Activated CD8-positive, alpha-beta memory T cell treated with anti-CD3 and anti-CD28 coated beads, Interleukin-2, amount 10 ng/mL, durations not matched to agents 7 days and 5 days (primary cell): ENCODE measurements at regions not wholly inside any gene's neighbourhood (a gene's known extent, or its start where the extent isn't known, plus 50 kb on each side); places are given as distances from the start of the nearest gene placed in this dataset.
"Not testable (repeated sequence)": the region's sequence is repeated elsewhere in the genome, so short reads cannot be mapped to it uniquely, and the experiment has no call there.

ENCODE experiments used
- ATAC-seq: fragments of 150-1000 bp; cut with Tn5 transposase; one replicate; pipeline ENCODE4 v1.10.0; 2021; ENCODE audit warnings: moderate library complexity
- CTCF ChIA-PET: fragments of 350-600 bp; sonication (Branson Sonifier 250); formaldehyde crosslinking; loops from one replicate; lab custom pipeline; 2021; ENCODE audit warnings: antibody characterized with exemption; lab: Charles Lee
- DNase-seq: peaks from one replicate; pipeline ENCODE4 v3.0.0-alpha.2; 2020
- H3K27ac Mint-ChIP-seq: one replicate; pipeline ENCODE4 v1.8.0; 2021; ENCODE audit warnings: mild to moderate bottlenecking, mixed read lengths
- H3K27me3 Mint-ChIP-seq: one replicate; pipeline ENCODE4 v1.8.0; 2021; ENCODE audit warnings: mixed read lengths
- H3K36me3 Mint-ChIP-seq: one replicate; pipeline ENCODE4 v1.8.0; 2021; ENCODE audit warnings: mild to moderate bottlenecking, mixed read lengths
- H3K4me1 Mint-ChIP-seq: one replicate; pipeline ENCODE4 v1.8.0; 2021; ENCODE audit warnings: mixed read lengths
- H3K4me3 Mint-ChIP-seq: one replicate; pipeline ENCODE4 v1.8.0; 2021; ENCODE audit warnings: mild to moderate bottlenecking, moderate library complexity, mixed read lengths
- H3K9me3 Mint-ChIP-seq: one replicate; pipeline ENCODE4 v1.8.0; 2022; ENCODE audit warnings: low read depth, mixed read lengths

DNA sequence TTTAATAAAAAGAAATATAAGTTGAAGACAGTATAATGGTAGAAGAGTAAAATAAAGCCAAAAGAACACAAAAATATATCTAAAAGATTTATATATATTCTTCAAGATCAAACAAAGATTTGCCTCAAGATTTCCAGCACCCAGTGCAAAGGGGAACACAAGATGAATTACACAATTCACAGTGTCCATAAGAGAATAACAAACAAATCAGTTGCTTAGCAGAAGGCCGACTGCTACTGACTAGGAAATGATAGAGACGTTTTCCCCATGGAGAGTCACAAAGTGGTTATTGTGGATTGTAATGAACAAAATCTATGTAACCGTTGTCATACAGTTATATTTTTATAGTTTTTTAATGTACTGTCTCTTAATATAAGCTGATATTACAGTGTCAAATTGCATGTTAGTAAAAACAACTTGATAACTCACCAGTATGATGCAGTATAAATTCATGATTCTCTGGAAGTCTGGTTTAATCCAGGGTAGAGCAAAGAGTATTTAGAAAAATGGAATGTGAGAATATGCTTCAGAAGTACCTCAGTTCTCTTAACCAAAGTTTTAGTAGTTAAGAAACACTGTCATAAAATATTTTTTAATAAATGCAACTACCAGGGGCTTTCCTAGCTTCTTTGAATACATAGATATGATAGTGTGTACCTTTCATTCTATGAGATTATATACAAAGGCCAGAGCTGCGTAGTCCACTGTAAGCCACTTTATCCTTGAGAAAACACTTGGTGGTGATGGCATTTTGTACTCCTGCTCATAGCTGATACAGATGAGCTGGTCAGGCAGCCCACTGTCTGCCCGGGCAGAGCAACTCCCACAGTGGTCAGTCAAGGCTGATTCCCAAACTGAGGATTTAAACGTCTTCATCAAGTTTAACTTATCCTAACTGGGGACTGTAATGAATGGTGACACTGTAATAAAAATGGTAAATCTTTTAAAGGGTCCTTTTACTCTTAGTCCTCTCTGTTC, 180.5 kb upstream of the DTNA start:
- Mint-ChIP-seq H3K4me3 (no peak overlapping the region), H3K36me3 (no peaks in the 10 kb centered on the region), H3K9me3 (peaks cover 3% of the 10 kb centered on the region), H3K4me1 (no peaks in the 10 kb centered on the region), H3K27me3 (no peaks in the 10 kb centered on the region), H3K27ac (no peak overlapping the region)
- CTCF ChIA-PET = no interaction called here
- ATAC-seq (no peak), DNase-seq (no peak)

- Mint-ChIP-seq H3K27me3 (no peaks in the 10 kb centered on the region), H3K4me1 (no peaks in the 10 kb centered on the region), H3K4me3 (no peak overlapping the region), H3K36me3 (no peaks in the 10 kb centered on the region), H3K9me3 (peaks cover 3% of the 10 kb centered on the region), H3K27ac (no peak overlapping the region)
- DNase-seq = no peak
- ATAC-seq = no peak
- CTCF ChIA-PET = interaction anchor here (0.8 kb wide), 1 partner anchor 16 kb away, joined by 3 read pairs; no protein-coding TSS in a partner anchor
Observed at GRCh38 chr18:34531110-34531509, 179.0 kb upstream of the DTNA start.

GRCh38 chr18:34534642-34535041, 175.5 kb upstream of the DTNA start:
- H3K9me3 Mint-ChIP-seq, H3K36me3 Mint-ChIP-seq, DNase-seq, H3K4me3 Mint-ChIP-seq, ATAC-seq, H3K27me3 Mint-ChIP-seq, H3K27ac Mint-ChIP-seq, H3K4me1 Mint-ChIP-seq, CTCF ChIA-PET: not testable (repeated sequence)

DNA sequence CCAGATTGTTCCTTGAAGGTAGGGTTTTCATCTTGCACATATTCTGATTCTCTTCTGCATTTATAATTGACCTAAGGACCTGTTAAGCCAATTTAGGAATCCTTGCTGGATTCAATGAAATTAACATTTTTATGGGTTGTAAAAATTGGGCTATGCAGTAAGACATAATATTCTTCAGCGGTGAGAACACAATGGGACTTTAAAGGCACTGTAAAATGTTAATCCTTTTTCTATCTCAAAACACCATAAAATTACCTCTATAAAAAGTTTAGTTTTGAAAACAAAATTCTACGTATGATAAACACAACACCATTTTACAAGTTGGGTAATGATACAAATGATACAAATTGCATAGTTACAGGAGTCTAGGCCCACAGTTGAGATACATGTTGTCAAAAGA, 169.2 kb upstream of the DTNA start:
- Mint-ChIP-seq H3K4me3 (no peak overlapping the region), H3K27me3 (no peaks in the 10 kb centered on the region), H3K27ac (no peak overlapping the region), H3K4me1 (no peaks in the 10 kb centered on the region), H3K36me3 (no peaks in the 10 kb centered on the region), H3K9me3 (peaks cover 2% of the 10 kb centered on the region)
- DNase-seq = no peak
- ATAC-seq = no peak
- CTCF ChIA-PET = no interaction called here

DNA sequence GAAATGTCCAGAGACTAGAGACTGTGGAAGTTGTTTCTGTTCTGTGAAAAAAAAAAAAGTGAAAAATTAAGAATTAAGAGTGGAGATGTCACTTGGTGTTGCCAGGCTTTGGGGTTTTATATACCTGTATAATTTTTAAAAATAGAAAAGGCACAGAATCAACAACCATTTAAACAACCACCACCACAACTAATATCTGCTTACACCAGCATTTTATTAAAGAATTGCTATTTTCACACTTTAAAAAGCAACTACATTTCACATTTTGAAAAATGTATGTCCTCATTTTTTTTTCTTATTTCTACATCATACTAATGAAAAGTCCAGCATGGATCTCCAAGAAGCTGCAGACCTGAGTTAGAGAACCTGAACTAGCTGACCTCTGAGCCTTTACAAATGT, 167.5 kb upstream of the DTNA start:
- no peak for DNase-seq
- Mint-ChIP-seq H3K4me3 (no peak overlapping the region), H3K27me3 (no peaks in the 10 kb centered on the region), H3K9me3 (peaks cover under 1% of the 10 kb centered on the region), H3K36me3 (no peaks in the 10 kb centered on the region), H3K27ac (no peak overlapping the region), H3K4me1 (no peaks in the 10 kb centered on the region)
- CTCF ChIA-PET = no interaction called here
- no peak for ATAC-seq

GRCh38 chr18:34543356-34543755, 166.7 kb upstream of the DTNA start:
- H3K27ac Mint-ChIP-seq = no peak overlapping the region
- ATAC-seq (no peak), DNase-seq (no peak)
- no peaks in the 10 kb centered on the region for H3K36me3 Mint-ChIP-seq
- no peaks in the 10 kb centered on the region for H3K4me1 Mint-ChIP-seq
- no peak overlapping the region for H3K4me3 Mint-ChIP-seq
- CTCF ChIA-PET = no interaction called here
- H3K9me3 Mint-ChIP-seq = no peaks in the 10 kb centered on the region
- no peaks in the 10 kb centered on the region for H3K27me3 Mint-ChIP-seq

DNA sequence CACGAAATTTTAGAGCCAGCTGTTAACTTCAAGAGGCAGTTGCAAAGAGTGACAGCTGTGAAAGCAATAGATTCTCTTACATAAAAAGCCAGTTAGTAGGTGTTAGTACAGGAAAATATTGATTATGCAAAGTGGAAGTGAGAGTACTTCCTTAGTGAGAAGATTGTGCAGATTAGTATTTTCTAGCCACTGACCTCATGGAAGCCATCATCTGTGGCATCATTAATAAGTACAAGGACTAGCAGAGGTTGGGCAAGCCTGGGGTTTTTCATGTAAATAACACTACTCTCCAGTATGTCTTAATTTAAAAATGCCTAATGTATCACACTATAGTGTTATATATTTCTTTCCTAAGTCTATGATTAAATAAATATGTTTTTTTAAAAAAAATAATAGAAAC, 166.2 kb upstream of the DTNA start:
- CTCF ChIA-PET = no interaction called here
- Mint-ChIP-seq H3K4me1 (no peaks in the 10 kb centered on the region), H3K4me3 (no peak overlapping the region), H3K9me3 (no peaks in the 10 kb centered on the region), H3K27me3 (no peaks in the 10 kb centered on the region), H3K36me3 (no peaks in the 10 kb centered on the region), H3K27ac (no peak overlapping the region)
- DNase-seq (no peak), ATAC-seq (no peak)

DNA sequence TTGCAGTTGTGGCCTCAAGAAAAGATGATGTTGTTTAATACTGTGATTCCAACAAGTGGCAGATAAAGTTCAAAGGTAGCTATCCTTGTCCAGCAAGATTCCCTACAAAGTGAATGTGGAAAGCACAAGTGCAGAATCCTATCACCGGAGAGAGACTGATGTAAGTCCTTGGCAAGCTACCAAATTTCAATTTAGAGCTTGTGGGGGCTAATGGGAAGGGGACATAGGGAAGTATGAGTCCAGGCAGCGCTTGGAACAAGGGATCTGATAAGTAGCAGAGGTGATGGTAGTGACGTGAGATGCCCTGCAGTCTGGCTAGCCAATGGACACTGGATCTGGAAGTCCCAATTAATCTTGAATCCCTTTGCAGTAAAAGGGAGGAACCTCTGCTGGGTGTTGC, 165.2 kb upstream of the DTNA start:
- H3K27ac Mint-ChIP-seq = no peak overlapping the region
- no peaks in the 10 kb centered on the region for H3K9me3 Mint-ChIP-seq

GRCh38 chr18:34548120-34548972, 161.8 kb upstream of the DTNA start:
- no peak overlapping the region for H3K4me3 Mint-ChIP-seq

More for the DNA sequence above, 165.2 kb upstream of the DTNA start:
- no peak for DNase-seq
- Mint-ChIP-seq H3K4me3 (no peak overlapping the region), H3K36me3 (no peaks in the 10 kb centered on the region), H3K27me3 (no peaks in the 10 kb centered on the region), H3K4me1 (no peaks in the 10 kb centered on the region)
- CTCF ChIA-PET = no interaction called here
- ATAC-seq = no peak

GRCh38 chr18:34548973-34549294, 161.2 kb upstream of the DTNA start:
- Mint-ChIP-seq H3K4me3 (no peak overlapping the region), H3K36me3 (no peaks in the 10 kb centered on the region), H3K4me1 (no peaks in the 10 kb centered on the region), H3K27ac (no peak overlapping the region), H3K9me3 (no peaks in the 10 kb centered on the region), H3K27me3 (no peaks in the 10 kb centered on the region)
- no peak for ATAC-seq
- no peak for DNase-seq
- CTCF ChIA-PET = no interaction called here

More at GRCh38 chr18:34548120-34548972, 161.8 kb upstream of the DTNA start:
- CTCF ChIA-PET = no interaction called here
- DNase-seq (no peak), ATAC-seq (no peak)
- Mint-ChIP-seq H3K27ac (no peak overlapping the region), H3K4me1 (no peaks in the 10 kb centered on the region), H3K9me3 (no peaks in the 10 kb centered on the region), H3K27me3 (no peaks in the 10 kb centered on the region), H3K36me3 (no peaks in the 10 kb centered on the region)

GRCh38 chr18:34549367-34549766, 160.7 kb upstream of the DTNA start:
- H3K4me3 Mint-ChIP-seq = no peak overlapping the region
- no peak overlapping the region for H3K27ac Mint-ChIP-seq
- H3K4me1 Mint-ChIP-seq = no peaks in the 10 kb centered on the region
- CTCF ChIA-PET = no interaction called here
- no peaks in the 10 kb centered on the region for H3K27me3 Mint-ChIP-seq
- H3K9me3 Mint-ChIP-seq = no peaks in the 10 kb centered on the region
- DNase-seq (no peak), ATAC-seq (no peak)
- no peaks in the 10 kb centered on the region for H3K36me3 Mint-ChIP-seq

- Mint-ChIP-seq H3K27me3 (no peaks in the 10 kb centered on the region), H3K9me3 (no peaks in the 10 kb centered on the region), H3K36me3 (no peaks in the 10 kb centered on the region), H3K4me1 (no peaks in the 10 kb centered on the region), H3K4me3 (no peak overlapping the region), H3K27ac (no peak overlapping the region)
- no peak for ATAC-seq
- CTCF ChIA-PET = no interaction called here
- DNase-seq = no peak
Observed at GRCh38 chr18:34550156-34550555, 159.9 kb upstream of the DTNA start.

GRCh38 chr18:34550902-34551301, 159.2 kb upstream of the DTNA start:
- ATAC-seq (no peak), DNase-seq (no peak)
- CTCF ChIA-PET = no interaction called here
- Mint-ChIP-seq H3K36me3 (no peaks in the 10 kb centered on the region), H3K4me1 (no peaks in the 10 kb centered on the region), H3K27me3 (no peaks in the 10 kb centered on the region), H3K4me3 (no peak overlapping the region), H3K27ac (no peak overlapping the region), H3K9me3 (no peaks in the 10 kb centered on the region)

DNA sequence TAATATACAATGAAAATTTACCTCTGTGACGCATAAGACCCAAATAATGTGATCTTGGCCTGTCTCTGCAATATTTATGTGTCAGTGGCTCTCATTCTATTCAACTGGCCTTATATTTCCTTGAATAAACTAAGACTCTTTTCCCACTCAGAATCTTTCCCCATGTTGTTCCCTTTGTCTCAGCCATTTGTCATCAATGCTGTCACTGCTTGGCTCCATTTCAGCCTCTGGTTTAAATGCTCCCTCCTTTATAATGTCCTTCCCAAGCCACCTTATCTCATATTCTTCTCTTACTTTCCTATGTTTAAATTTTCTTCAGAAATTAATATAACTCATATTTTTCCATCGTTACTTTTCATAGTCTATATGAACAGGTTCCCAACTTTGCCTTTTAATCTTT, 158.3 kb upstream of the DTNA start:
- no peak overlapping the region for H3K27ac Mint-ChIP-seq
- no peak overlapping the region for H3K4me3 Mint-ChIP-seq
- no peaks in the 10 kb centered on the region for H3K4me1 Mint-ChIP-seq
- ATAC-seq = no peak
- H3K36me3 Mint-ChIP-seq = no peaks in the 10 kb centered on the region
- H3K27me3 Mint-ChIP-seq = no peaks in the 10 kb centered on the region
- CTCF ChIA-PET = no interaction called here
- DNase-seq = no peak
- no peaks in the 10 kb centered on the region for H3K9me3 Mint-ChIP-seq
